Transverse colon (tissue), 4 donors: ENCODE measurements at regions not wholly inside any gene's neighbourhood (a gene's known extent, or its start where the extent isn't known, plus 50 kb on each side); places are given as distances from the start of the nearest gene placed in this dataset.

Source experiments
- DNase-seq: peaks from one replicate; pipeline ENCODE4 v3.0.0-alpha.2; 2019
- H3K27ac ChIP-seq, 4 donors: fragments of 200-600 bp; sonication (generic); 2 replicates each; pipeline ENCODE4 v1.5.1; 2016 to 2018; ENCODE audit warnings: inconsistent platforms in 4 of 4
- H3K27me3 ChIP-seq: fragments of 200-600 bp; sonication (generic); 2 replicates; pipeline ENCODE4 v1.5.1; 2017; ENCODE audit warnings: inconsistent platforms
- H3K36me3 ChIP-seq, 4 donors: fragments of 200-600 bp; sonication (generic); 2 replicates each; pipeline ENCODE4 v1.5.1; 2017 to 2019; ENCODE audit warnings: inconsistent platforms in 4 of 4
- H3K4me1 ChIP-seq, 4 donors: fragments of 200-600 bp; sonication (generic); 2 replicates each; pipeline ENCODE4 v1.5.1; 2017 to 2020; ENCODE audit warnings: inconsistent platforms in 4 of 4
- H3K4me3 ChIP-seq, 4 donors: fragments of 200-600 bp; sonication (generic); 1 replicate in 1 of 4; 2 replicates in 3 of 4; pipeline versions ENCODE4 v1.5.1 to v1.6.1; 2017 to 2019; ENCODE audit warnings: inconsistent platforms in 4 of 4
- H3K9me3 ChIP-seq, 2 donors: fragments of 200-600 bp; sonication (generic); 2 replicates each; pipeline ENCODE4 v1.5.1; 2017 to 2019; ENCODE audit warnings: inconsistent platforms in 2 of 2
- CTCF ChIP-seq, 5 experiments: fragments of 200-600 bp in 3 of 5; fragments of 450-650 bp in 2 of 5; sonication (generic) in 3 of 5; IDR thresholded peaks; 1 replicate in 2 of 5; 2 replicates in 3 of 5; pipeline ENCODE4 v1.5.1; 2016 to 2017; ENCODE audit warnings: antibody characterized with exemption in 5 of 5, inconsistent platforms in 3 of 5, mild to moderate bottlenecking in 2 of 5, moderate library complexity in 1 of 5
- EP300 ChIP-seq: sonication (generic); formaldehyde crosslinking; IDR thresholded peaks from one replicate; pipeline ENCODE4 v1.6.1; 2017; ENCODE audit warnings: antibody characterized with exemption, low read depth
- POLR2A ChIP-seq: fragments of 450-650 bp; IDR thresholded peaks from one replicate; pipeline ENCODE4 v1.6.1; 2016; ENCODE audit warnings: antibody characterized with exemption, mild to moderate bottlenecking, moderate library complexity
- POLR2AphosphoS5 ChIP-seq, 3 donors: sonication (generic); formaldehyde crosslinking; IDR thresholded peaks; one replicate each; pipeline ENCODE4 v1.6.1; 2016; ENCODE audit warnings: antibody characterized with exemption in 3 of 3
- WGBS, 2 donors: methylation state at CpG; one replicate each; pipeline ENCODE4 v1.1.5; 2018; ENCODE audit warnings: low coverage in 1 of 2; 5-methylcytosine and 5-hydroxymethylcytosine counted together
- in situ Hi-C, 4 donors: fragments of 200-750 bp; cut with MboI; loops; one replicate each; pipeline versions ENCODE4 v1.15.0 to v1.15.1; 2017; ENCODE audit warnings: low sequenced_read_pairs in 3 of 4, low pct_ligation_motif_present in 1 of 4, low pct_unique_long_range_greater_than_20kb in 1 of 4
- intact Hi-C: fragments of 100-400 bp; cut with DNase I; formaldehyde crosslinking; loops from one replicate; pipeline ENCODE4 v1.15.1; 2023; ENCODE audit warnings: low total_unique reads

- no peaks in the 10 kb centered on the region for H3K27me3 ChIP-seq
- intact Hi-C loops: no loop called here
- in situ Hi-C loops: no loop called here
- 73 to 80% methylated on average over 1 of the region's 1 CpG for WGBS, 2 donors
- H3K9me3 ChIP-seq: no peaks in the 10 kb centered on the region
- H3K36me3 ChIP-seq: no peaks in the 10 kb centered on the region
- no peak for DNase-seq
- no peaks in the 10 kb centered on the region for H3K4me1 ChIP-seq
- TF ChIP-seq POLR2A: no peak
- TF ChIP-seq EP300: no peak
- no peak for TF ChIP-seq CTCF (IDR thresholded peaks at IDR 0.05)
- no peak for TF ChIP-seq POLR2AphosphoS5 (IDR thresholded peaks at IDR 0.05)
- H3K4me3 ChIP-seq: no peak overlapping the region
- H3K27ac ChIP-seq: no peak overlapping the region
Measured at GRCh38 chr10:62958980-62959379, 142.8 kb upstream of the EGR2 start.

- intact Hi-C loops: no loop called here
- Histone ChIP-seq H3K4me3 (no peak overlapping the region), H3K27me3 (no peaks in the 10 kb centered on the region), H3K27ac (no peak overlapping the region), H3K36me3 (no peaks in the 10 kb centered on the region), H3K4me1 (no peaks in the 10 kb centered on the region), H3K9me3 (no peaks in the 10 kb centered on the region)
- 85 to 90% methylated on average over 2 to 3 of the region's 3 CpGs for WGBS, 2 donors
- no peak for DNase-seq
- in situ Hi-C loops: no loop called here
- TF ChIP-seq EP300: no peak
- TF ChIP-seq POLR2A: no peak
- no peak for TF ChIP-seq CTCF (IDR thresholded peaks at IDR 0.05)
- TF ChIP-seq POLR2AphosphoS5 (IDR thresholded peaks at IDR 0.05): no peak
Measured at GRCh38 chr10:62946278-62946677, 130.1 kb upstream of the EGR2 start.

GRCh38 chr10:62939698-62940097 is 123.5 kb upstream of the EGR2 start:
- H3K9me3 ChIP-seq: no peaks in the 10 kb centered on the region
- 93 to 95% methylated on average over 2 of the region's 2 CpGs for WGBS, 2 donors
- no peaks in the 10 kb centered on the region for H3K27me3 ChIP-seq
- no peak for TF ChIP-seq POLR2AphosphoS5 (IDR thresholded peaks at IDR 0.05)
- TF ChIP-seq EP300: no peak
- TF ChIP-seq POLR2A: no peak
- no peak for TF ChIP-seq CTCF (IDR thresholded peaks at IDR 0.05)
- in situ Hi-C loops (no loop called here), intact Hi-C loops (no loop called here)
- no peaks in the 10 kb centered on the region for H3K36me3 ChIP-seq
- H3K27ac ChIP-seq: no peak overlapping the region
- H3K4me1 ChIP-seq: no peaks in the 10 kb centered on the region
- DNase-seq: no peak
- H3K4me3 ChIP-seq: no peak overlapping the region

DNA sequence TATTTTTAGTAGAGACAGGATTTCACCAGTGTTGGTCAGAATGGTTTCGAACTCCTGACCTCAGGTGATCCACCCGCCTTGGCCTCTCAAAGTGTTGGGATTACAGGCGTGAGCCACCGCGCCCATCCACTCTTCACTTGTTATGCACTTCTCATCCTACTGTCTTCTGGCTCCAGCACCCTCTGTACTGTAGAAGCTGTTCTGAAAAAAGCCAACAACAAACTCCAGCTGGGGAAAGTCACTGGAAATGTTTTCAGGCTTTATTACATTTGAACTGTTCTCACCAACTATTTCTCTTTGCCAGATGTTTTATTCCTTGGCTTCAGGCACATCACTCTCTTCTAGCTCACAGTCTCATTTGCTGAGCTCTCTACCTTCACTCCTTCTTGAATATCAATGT is 122.5 kb upstream of the EGR2 start:
- Histone ChIP-seq H3K27ac (no peak overlapping the region), H3K9me3 (no peaks in the 10 kb centered on the region), H3K4me1 (no peaks in the 10 kb centered on the region), H3K4me3 (no peak overlapping the region), H3K36me3 (no peaks in the 10 kb centered on the region), H3K27me3 (no peaks in the 10 kb centered on the region)
- intact Hi-C loops: no loop called here
- in situ Hi-C loops: no loop called here
- no peak for DNase-seq
- WGBS, 2 donors: 90% methylated on average over 5 of the region's 5 CpGs; no CpG with 5 or more reads in 1 of the 2 donors
- TF ChIP-seq EP300 (no peak), CTCF (IDR thresholded peaks at IDR 0.05) (no peak), POLR2A (no peak), POLR2AphosphoS5 (IDR thresholded peaks at IDR 0.05) (no peak)
